B cell (primary cell): ENCODE measurements at regions not wholly inside any gene's neighbourhood (a gene's known extent, or its start where the extent isn't known, plus 50 kb on each side); places are given as distances from the start of the nearest gene placed in this dataset.

Source experiments
- ATAC-seq: fragments of 200-7000 bp; cut with Tn5 transposase; one replicate; pipeline ENCODE4 v1.10.0; 2021; ENCODE audit warnings: low read depth, mild to moderate bottlenecking, moderate number of reproducible peaks, moderate library complexity
- CTCF ChIA-PET: fragments of 350-600 bp; sonication (Branson Sonifier 250); formaldehyde crosslinking; loops from one replicate; lab custom pipeline; 2021; ENCODE audit warnings: antibody characterized with exemption, inconsistent platforms; lab: Charles Lee
- POLR2A ChIA-PET: fragments of 350-600 bp; sonication (Branson Sonifier 250); formaldehyde crosslinking; loops from one replicate; lab custom pipeline; 2021; ENCODE audit warnings: antibody characterized with exemption; lab: Charles Lee
- DNase-seq: peaks from one replicate; pipeline ENCODE4 v3.0.0; 2013
- H2AFZ ChIP-seq: 2 replicates; pipeline ENCODE4 v1.6.1; 2012; ENCODE audit warnings: mild to moderate bottlenecking, low read depth, low read length; ENCODE audit not compliant: insufficient read depth, poor library complexity, severe bottlenecking
- H3K27ac ChIP-seq, 2 donors: 1 replicate in 1 of 2; 2 replicates in 1 of 2; pipeline ENCODE4 v1.5.1; 2012 to 2013; ENCODE audit warnings: low read length in 2 of 2, mild to moderate bottlenecking in 2 of 2, moderate library complexity in 1 of 2
- H3K27me3 ChIP-seq, 4 experiments: fragments of 200-600 bp in 1 of 4; sonication (generic) in 1 of 4; replicated peaks in 1 of 4; 1 replicate in 2 of 4; 2 replicates in 2 of 4; pipeline versions ENCODE4 v1.6.1 to v1.7.0; 2013 to 2016; ENCODE audit warnings: low read length in 3 of 4, mild to moderate bottlenecking in 2 of 4, mixed read lengths in 1 of 4, moderate library complexity in 1 of 4; ENCODE audit not compliant: insufficient read depth in 4 of 4, control insufficient read depth in 3 of 4; ENCODE audit errors: control extremely low read depth in 1 of 4
- H3K36me3 ChIP-seq, 2 experiments: replicated peaks in 1 of 2; 1 replicate in 1 of 2; 2 replicates in 1 of 2; pipeline versions ENCODE4 v1.6.1 to v1.7.1; 2013; ENCODE audit warnings: low read length in 1 of 2; ENCODE audit not compliant: insufficient read depth in 2 of 2, control insufficient read depth in 1 of 2; ENCODE audit errors: control extremely low read depth in 1 of 2, extremely low read depth in 1 of 2
- H3K4me1 ChIP-seq, 2 donors: fragments of 200-600 bp in 1 of 2; sonication (generic) in 1 of 2; 1 replicate in 1 of 2; 2 replicates in 1 of 2; pipeline versions ENCODE4 v1.5.1 to v1.6.1; 2013 to 2017; ENCODE audit warnings: low read length in 2 of 2; ENCODE audit not compliant: control insufficient read depth in 2 of 2, insufficient read depth in 2 of 2
- H3K4me2 ChIP-seq: replicated peaks from 2 replicates; pipeline ENCODE3; 2012; ENCODE audit warnings: mild to moderate bottlenecking, low read depth, low read length; ENCODE audit not compliant: poor library complexity, severe bottlenecking
- H3K4me3 ChIP-seq, 5 experiments: fragments of 200-600 bp in 1 of 5; sonication (generic) in 1 of 5; 1 replicate in 3 of 5; 2 replicates in 2 of 5; pipeline versions ENCODE4 v1.5.1 to v1.7.0; 2011 to 2016; ENCODE audit warnings: low read length in 4 of 5, mild to moderate bottlenecking in 4 of 5, low read depth in 2 of 5, control low read depth in 1 of 5, moderate library complexity in 1 of 5; ENCODE audit not compliant: insufficient read depth in 1 of 5; ENCODE audit errors: control extremely low read depth in 1 of 5, extremely low read depth in 1 of 5
- H3K79me2 ChIP-seq: fragments of 200-600 bp; sonication (generic); one replicate; pipeline ENCODE4 v1.6.0; 2016; ENCODE audit warnings: low read length; ENCODE audit not compliant: control insufficient read depth, insufficient read depth
- H3K9ac ChIP-seq: fragments of 200-600 bp; sonication (generic); 2 replicates; pipeline ENCODE4 v1.6.1; 2017; ENCODE audit warnings: mild to moderate bottlenecking, low read length, moderate library complexity
- H3K9me3 ChIP-seq, 3 donors: one replicate each; pipeline versions ENCODE4 v1.6.1 to v1.7.1; 2013; ENCODE audit warnings: low read length in 2 of 3; ENCODE audit not compliant: control insufficient read depth in 2 of 3, insufficient read depth in 1 of 3; ENCODE audit errors: control extremely low read depth in 1 of 3
- H4K20me1 ChIP-seq: 2 replicates; pipeline ENCODE4 v1.6.0; 2012; ENCODE audit warnings: mild to moderate bottlenecking, low read length; ENCODE audit not compliant: insufficient read depth, control insufficient read depth, poor library complexity, severe bottlenecking
- H3K27ac Mint-ChIP-seq: one replicate; pipeline ENCODE4 v1.8.0; 2021; ENCODE audit warnings: mixed read lengths
- H3K27me3 Mint-ChIP-seq: one replicate; pipeline ENCODE4 v1.8.0; 2021; ENCODE audit warnings: mixed read lengths
- H3K4me1 Mint-ChIP-seq: one replicate; pipeline ENCODE4 v1.8.0; 2021; ENCODE audit warnings: mixed read lengths
- H3K4me3 Mint-ChIP-seq: one replicate; pipeline ENCODE4 v1.8.0; 2021; ENCODE audit warnings: mixed read lengths
- H3K9me3 Mint-ChIP-seq: one replicate; pipeline ENCODE4 v1.8.0; 2022; ENCODE audit warnings: mixed read lengths; ENCODE audit not compliant: insufficient read depth
- EZH2 ChIP-seq: IDR thresholded peaks from 2 replicates; pipeline ENCODE4 v1.6.1; 2012; ENCODE audit warnings: borderline replicate concordance, low read depth, mild to moderate bottlenecking, moderate library complexity, low read length; ENCODE audit not compliant: insufficient read depth, poor library complexity, severe bottlenecking
- WGBS: methylation state at CpG from one replicate; pipeline ENCODE4 v1.1.5; 2013; ENCODE audit warnings: missing lambda C conversion rate; ENCODE audit not compliant: insufficient coverage; 5-methylcytosine and 5-hydroxymethylcytosine counted together
- intact Hi-C: fragments of 100-400 bp; cut with micrococcal nuclease; formaldehyde crosslinking; loops from one replicate; pipeline ENCODE4 v1.10.0; 2022
- TF ChIP-seq, protein P1 (sequence below): fragments of 200-600 bp; IDR thresholded peaks from one replicate; pipeline ENCODE4 v1.8.0; 2022; ENCODE audit warnings: antibody characterized with exemption, mild to moderate bottlenecking

DNA sequence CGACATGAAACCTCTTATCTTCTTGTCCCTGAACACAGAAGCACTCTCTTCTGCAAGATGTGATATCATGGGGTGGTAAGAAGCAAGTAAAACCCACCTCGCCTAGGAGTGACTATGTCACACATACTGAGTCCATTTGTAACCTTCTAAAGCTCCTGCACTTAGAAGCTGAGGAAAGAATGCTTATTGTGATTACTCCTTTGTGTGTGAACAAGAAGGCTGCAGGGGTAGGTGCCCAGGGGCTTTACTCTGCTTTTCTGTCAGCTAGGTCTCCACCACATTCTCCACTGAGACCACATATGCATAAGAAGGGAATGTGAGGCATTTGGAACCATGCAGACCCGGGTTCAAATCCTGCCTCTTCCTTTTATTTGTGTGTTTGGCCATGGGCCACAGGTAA lies 144.3 kb downstream of the DMRTA2 start:
- no peaks in the 10 kb centered on the region for H3K36me3 ChIP-seq
- H3K4me1 Mint-ChIP-seq = no peaks in the 10 kb centered on the region
- peaks cover 0 to 7% (median 0%) of the 10 kb centered on the region in 4 experiments for H3K27me3 ChIP-seq
- no peaks in the 10 kb centered on the region for H3K9me3 Mint-ChIP-seq
- H3K27me3 Mint-ChIP-seq = peaks cover 26% of the 10 kb centered on the region
- H4K20me1 ChIP-seq = no peaks in the 10 kb centered on the region
- H3K4me2 ChIP-seq = no peak overlapping the region
- no peak overlapping the region for H2AFZ ChIP-seq
- no CpG with 5 or more reads among the region's 3 CpGs for WGBS
- H3K4me1 ChIP-seq = no peaks in the 10 kb centered on the region
- no peak for ATAC-seq
- intact Hi-C loops = no loop called here
- H3K79me2 ChIP-seq = no peaks in the 10 kb centered on the region
- DNase-seq = no peak
- no peak overlapping the region for H3K27ac Mint-ChIP-seq
- H3K4me3 Mint-ChIP-seq = no peak overlapping the region
- H3K4me3 ChIP-seq = no peak overlapping the region
- POLR2A ChIA-PET = no interaction called here
- H3K27ac ChIP-seq = no peak overlapping the region
- TF ChIP-seq EZH2 = no peak
- CTCF ChIA-PET = no interaction called here
- H3K9ac ChIP-seq = no peak overlapping the region
- H3K9me3 ChIP-seq = no peaks in the 10 kb centered on the region

DNA sequence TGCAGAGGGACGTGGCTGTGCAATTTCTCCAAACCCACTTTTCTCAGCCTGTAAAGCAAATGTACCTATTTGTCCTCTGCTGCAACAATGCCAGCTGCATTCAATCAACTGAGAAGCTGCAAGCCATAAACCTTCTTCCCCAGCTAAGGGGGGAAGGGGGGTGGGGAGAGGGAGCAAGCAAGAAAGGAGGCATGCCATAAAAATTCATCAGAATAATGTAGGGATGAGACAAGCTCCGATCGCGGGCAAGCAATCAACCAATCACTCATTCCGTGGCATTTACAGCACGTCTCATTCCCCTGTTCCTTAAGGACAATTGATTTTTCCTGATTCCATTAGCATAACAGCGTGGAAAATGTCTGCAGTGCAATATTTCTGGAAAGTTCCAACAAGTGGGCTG lies 144.8 kb downstream of the DMRTA2 start:
- ChIA-PET CTCF (no interaction called here), POLR2A (no interaction called here)
- Histone ChIP-seq H3K9ac (no peak overlapping the region), H3K27ac (no peak overlapping the region), H3K36me3 (no peaks in the 10 kb centered on the region), H3K4me2 (no peak overlapping the region), H4K20me1 (no peaks in the 10 kb centered on the region), H2AFZ (no peak overlapping the region), H3K27me3 (peaks cover 0 to 7% (median 0%) of the 10 kb centered on the region in 4 experiments), H3K4me1 (no peaks in the 10 kb centered on the region), H3K9me3 (no peaks in the 10 kb centered on the region), H3K4me3 (no peak overlapping the region), H3K79me2 (no peaks in the 10 kb centered on the region)
- Mint-ChIP-seq H3K4me3 (no peak overlapping the region), H3K27me3 (peaks cover 24% of the 10 kb centered on the region), H3K9me3 (no peaks in the 10 kb centered on the region), H3K27ac (no peak overlapping the region), H3K4me1 (no peaks in the 10 kb centered on the region)
- no peak for ATAC-seq
- TF ChIP-seq, protein P1, sequence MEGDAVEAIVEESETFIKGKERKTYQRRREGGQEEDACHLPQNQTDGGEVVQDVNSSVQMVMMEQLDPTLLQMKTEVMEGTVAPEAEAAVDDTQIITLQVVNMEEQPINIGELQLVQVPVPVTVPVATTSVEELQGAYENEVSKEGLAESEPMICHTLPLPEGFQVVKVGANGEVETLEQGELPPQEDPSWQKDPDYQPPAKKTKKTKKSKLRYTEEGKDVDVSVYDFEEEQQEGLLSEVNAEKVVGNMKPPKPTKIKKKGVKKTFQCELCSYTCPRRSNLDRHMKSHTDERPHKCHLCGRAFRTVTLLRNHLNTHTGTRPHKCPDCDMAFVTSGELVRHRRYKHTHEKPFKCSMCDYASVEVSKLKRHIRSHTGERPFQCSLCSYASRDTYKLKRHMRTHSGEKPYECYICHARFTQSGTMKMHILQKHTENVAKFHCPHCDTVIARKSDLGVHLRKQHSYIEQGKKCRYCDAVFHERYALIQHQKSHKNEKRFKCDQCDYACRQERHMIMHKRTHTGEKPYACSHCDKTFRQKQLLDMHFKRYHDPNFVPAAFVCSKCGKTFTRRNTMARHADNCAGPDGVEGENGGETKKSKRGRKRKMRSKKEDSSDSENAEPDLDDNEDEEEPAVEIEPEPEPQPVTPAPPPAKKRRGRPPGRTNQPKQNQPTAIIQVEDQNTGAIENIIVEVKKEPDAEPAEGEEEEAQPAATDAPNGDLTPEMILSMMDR = no peak
- TF ChIP-seq EZH2 = no peak
- no peak for DNase-seq
- intact Hi-C loops = no loop called here
- WGBS = 45% methylated on average over 6 of the region's 7 CpGs
